Ovary (tissue), 7 donors: ENCODE measurements at regions not wholly inside any gene's neighbourhood (a gene's known extent, or its start where the extent isn't known, plus 50 kb on each side); places are given as distances from the start of the nearest gene placed in this dataset.
"Not testable (repeated sequence)": the region's sequence is repeated elsewhere in the genome, so short reads cannot be mapped to it uniquely, and the experiment has no call there.

Experiments used
- DNase-seq, 5 donors: peaks; one replicate each; pipeline ENCODE4 v3.0.0-alpha.2; 2019 to 2020
- H3K27ac ChIP-seq, 2 donors: fragments of 200-600 bp; one replicate each; pipeline versions ENCODE4 v1.5.1 to v1.8.0; 2019 to 2022
- H3K27me3 ChIP-seq: fragments of 200-600 bp; one replicate; pipeline ENCODE4 v1.8.0; 2022
- H3K36me3 ChIP-seq: fragments of 200-600 bp; sonication (generic); one replicate; pipeline ENCODE4 v1.5.1; 2019
- H3K4me1 ChIP-seq: one replicate; pipeline ENCODE4 v1.8.1; 2013; ENCODE audit warnings: mild to moderate bottlenecking, moderate library complexity; ENCODE audit not compliant: insufficient read depth
- H3K4me3 ChIP-seq: fragments of 200-600 bp; sonication (generic); one replicate; pipeline ENCODE4 v1.5.1; 2017
- H3K9me3 ChIP-seq, 2 donors: fragments of 200-600 bp in 1 of 2; sonication (generic) in 1 of 2; one replicate each; pipeline versions ENCODE4 v1.5.1 to v1.8.1; 2013 to 2019; ENCODE audit warnings: mild to moderate bottlenecking in 1 of 2, moderate library complexity in 1 of 2
- POLR2A ChIP-seq: fragments of 450-650 bp; IDR thresholded peaks from one replicate; pipeline ENCODE4 v1.6.1; 2017; ENCODE audit warnings: antibody characterized with exemption, mild to moderate bottlenecking, moderate library complexity
- WGBS, 3 donors: extraction: QIAGEN DNeasy Blood & Tissue Kit in 1 of 3; methylation state at CpG; one replicate each; pipeline versions ENCODE4 v1.1.5 to v1.1.7; 2013 to 2017; 5-methylcytosine and 5-hydroxymethylcytosine counted together
- intact Hi-C, 4 donors: fragments of 100-400 bp; cut with DNase I; formaldehyde crosslinking; loops; one replicate each; pipeline versions ENCODE4 v1.11.0 to v1.15.1; 2022 to 2023
- TF ChIP-seq, protein P1 (sequence below), 3 donors: fragments of 450-650 bp in 2 of 3; fragments of 200-600 bp in 1 of 3; IDR thresholded peaks; one replicate each; pipeline versions ENCODE4 v1.5.1 to v1.8.0; 2016 to 2022; ENCODE audit warnings: antibody characterized with exemption in 3 of 3, mild to moderate bottlenecking in 1 of 3
- donor health status: DM: no; HTN: no; CAD: no; lungs with moderate emphysema.
- donor health status: DM: no; HTN: no; CAD: no.
- donor health status: Bipolar disorder and iron deficiency.
- donor health status: DM: no; HTN: no; CAD: no.
- donor health status: DM: yes; HTN: yes; CAD: no.

DNA sequence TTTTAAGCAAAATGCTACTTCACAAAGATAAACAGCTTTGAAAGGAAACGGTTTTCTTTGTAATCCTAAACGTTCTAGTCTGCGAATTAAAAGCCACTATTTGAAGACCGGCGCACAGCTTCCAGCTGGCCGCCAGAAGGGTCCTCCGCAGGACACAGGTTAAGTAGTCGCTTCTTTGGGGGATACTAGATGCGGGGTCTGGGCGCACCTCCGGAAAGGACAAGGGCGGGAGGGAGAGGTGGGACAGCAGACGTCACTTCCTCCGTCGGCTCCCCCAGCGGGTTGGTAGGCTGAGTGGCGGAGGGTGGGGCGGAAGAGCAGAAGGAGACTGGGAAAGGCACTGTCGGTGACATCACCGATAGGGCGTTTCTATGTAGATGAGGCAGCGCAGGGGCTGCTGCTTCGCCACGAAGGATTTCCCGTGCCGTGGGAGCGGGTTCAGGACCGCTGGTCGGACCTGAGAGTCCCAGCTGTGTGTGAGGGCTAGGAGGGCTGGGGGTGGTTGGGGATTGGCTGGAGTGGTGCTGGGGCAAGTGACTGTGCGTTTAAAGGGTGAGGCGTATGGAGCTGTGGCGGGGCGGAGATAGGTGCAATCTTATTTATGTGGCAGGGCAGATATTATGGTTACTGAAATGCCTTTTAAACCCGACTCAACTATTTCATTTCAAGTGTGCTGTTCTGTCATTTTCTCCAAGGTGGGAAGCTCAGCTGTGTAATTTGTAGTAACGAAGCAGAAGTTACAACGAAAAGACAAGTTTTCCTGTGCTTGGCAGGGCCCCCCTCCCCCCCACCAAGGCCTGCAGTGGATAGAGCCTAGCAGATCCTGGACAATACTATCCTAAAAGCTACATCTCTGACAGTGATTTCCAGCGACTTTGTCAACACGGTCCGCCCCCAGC is 158.3 kb upstream of the NOTCH2NLA start:
- H3K4me1 ChIP-seq, H3K27me3 ChIP-seq, H3K36me3 ChIP-seq, H3K9me3 ChIP-seq, intact Hi-C loops: not testable (repeated sequence)
- peak overlapping the region; percentile 83 to 92 for H3K27ac ChIP-seq
- WGBS, 3 donors: 0 to 2% (median 1%) methylated on average over 21 to 30 of the region's 39 CpGs
- peak; percentile 56 to 86 (median 71) for DNase-seq
- peak; percentile 58 for TF ChIP-seq POLR2A
- peak overlapping the region; percentile 39 for H3K4me3 ChIP-seq

DNA sequence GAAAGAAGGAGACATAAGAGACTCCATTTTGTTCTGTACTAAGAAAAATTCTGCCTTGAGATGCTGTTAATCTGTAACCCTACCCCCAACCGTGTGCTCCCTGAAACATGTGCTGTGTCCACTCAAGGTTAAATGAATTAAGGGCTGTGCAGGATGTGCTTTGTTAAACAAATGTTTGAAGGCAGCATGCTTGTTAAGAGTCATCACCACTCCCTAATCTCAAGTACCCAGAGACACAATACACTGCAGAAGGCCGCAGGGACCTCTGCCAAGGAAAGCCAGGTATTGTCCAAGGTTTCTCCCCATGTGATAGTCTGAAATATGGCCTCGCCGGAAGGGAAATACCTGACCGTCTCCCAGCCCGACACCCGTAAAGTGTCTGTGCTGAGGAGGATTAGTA is 152.4 kb upstream of the NOTCH2NLA start:
- H3K4me1 ChIP-seq, H3K27ac ChIP-seq, H3K4me3 ChIP-seq, H3K9me3 ChIP-seq, H3K36me3 ChIP-seq, intact Hi-C loops, DNase-seq, H3K27me3 ChIP-seq: not testable (repeated sequence)
- WGBS, 3 donors: 25 to 31% (median 26%) methylated on average over 2 to 4 of the region's 7 CpGs

DNA sequence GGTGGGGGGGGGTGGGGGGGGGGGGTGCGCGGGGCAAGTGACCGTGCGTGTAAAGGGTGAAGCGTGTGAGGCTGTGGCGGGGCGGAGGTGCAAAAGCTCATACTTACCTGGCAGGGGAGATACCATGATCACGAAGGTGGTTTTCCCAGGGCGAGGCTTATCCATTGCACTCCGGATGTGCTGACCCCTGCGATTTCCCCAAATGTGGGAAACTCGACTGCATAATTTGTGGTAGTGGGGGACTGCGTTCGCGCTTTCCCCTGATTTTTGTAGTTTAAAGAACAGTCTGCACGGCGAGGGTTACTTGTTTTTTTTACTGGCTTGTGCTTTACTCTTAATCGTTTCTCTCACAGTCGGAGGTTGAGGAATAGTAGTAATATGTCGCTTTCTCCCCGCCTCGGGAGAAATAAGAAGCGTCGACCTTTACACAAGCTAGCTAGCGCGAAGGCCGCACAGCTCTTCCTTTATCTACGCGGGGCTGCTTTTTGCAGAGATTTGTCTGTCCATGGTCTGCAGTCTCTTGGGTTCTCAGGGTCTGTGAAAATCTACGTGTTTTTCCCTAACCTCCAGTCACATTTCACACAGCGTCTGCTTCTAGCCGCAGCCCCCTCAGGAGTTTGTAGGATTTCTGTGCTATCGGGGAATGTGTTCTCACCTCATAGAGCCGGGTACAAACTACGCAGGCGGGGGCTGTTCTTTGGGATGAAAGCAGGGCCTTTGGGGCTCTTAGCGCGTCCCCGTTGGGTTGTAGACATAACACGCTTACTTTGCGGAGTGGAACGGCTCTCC is 148.1 kb upstream of the NOTCH2NLA start:
- H3K36me3 ChIP-seq, H3K4me1 ChIP-seq, H3K9me3 ChIP-seq, intact Hi-C loops, H3K27me3 ChIP-seq: not testable (repeated sequence)
- DNase-seq: peak; percentile 72 to 84 (median 80)
- peak overlapping the region; percentile 32 for H3K4me3 ChIP-seq
- WGBS, 3 donors: 0 to 1% (median 0%) methylated on average over 28 to 38 of the region's 42 CpGs
- H3K27ac ChIP-seq: peak overlapping the region; percentile 63 to 89
- TF ChIP-seq POLR2A: peak; percentile 90

DNA sequence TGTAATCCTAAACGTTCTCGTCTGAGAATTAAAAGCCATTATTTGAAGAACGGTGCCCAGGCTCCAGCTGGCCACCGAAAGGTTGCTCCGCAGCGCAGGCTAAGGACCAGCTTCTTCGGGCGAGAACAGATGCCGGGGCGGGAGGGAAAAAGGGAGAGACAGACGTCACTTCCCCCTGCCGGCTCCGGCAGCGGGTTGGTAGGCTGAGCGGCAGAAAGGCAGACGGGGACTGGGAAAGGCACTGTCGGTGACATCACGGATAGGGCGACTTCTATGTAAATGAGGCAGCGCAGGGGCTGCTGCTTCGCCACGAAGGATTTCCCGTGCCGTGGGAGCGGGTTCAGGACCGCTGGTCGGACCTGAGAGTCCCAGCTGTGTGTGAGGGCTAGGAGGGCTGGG is 147.5 kb upstream of the NOTCH2NLA start:
- H3K27ac ChIP-seq: peak overlapping the region in 1 of 2 donors; percentile 89
- intact Hi-C loops, H3K27me3 ChIP-seq, H3K9me3 ChIP-seq, H3K36me3 ChIP-seq, H3K4me1 ChIP-seq: not testable (repeated sequence)
- H3K4me3 ChIP-seq: peak overlapping the region; percentile 34
- peak; percentile 85 to 90 (median 88) for DNase-seq
- TF ChIP-seq POLR2A: peak; percentile 12
- WGBS, 3 donors: 0 to 1% (median 1%) methylated on average over 13 to 27 of the region's 27 CpGs

DNA sequence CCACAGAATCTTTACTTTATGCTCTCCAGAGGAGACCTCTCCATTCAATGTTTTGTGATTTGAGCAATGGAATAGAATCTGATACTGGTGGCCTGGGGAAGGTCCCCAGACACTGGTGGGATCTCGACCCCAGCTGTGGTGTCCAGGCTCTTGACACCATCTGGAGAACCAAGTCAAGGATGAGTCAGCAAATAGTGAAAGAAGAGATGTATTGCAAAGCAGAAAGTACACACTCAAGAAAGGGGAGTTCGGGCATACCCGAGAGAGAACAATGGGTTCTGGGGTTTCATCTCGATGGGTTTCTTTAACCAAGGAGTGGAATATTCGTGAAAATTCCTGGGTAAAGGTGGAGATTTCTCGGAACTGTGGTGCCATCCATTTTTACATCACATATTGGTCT is 146.3 kb upstream of the NOTCH2NLA start:
- intact Hi-C loops, H3K27me3 ChIP-seq: not testable (repeated sequence)
- 94 to 98% (median 96%) methylated on average over 6 of the region's 6 CpGs for WGBS, 3 donors

DNA sequence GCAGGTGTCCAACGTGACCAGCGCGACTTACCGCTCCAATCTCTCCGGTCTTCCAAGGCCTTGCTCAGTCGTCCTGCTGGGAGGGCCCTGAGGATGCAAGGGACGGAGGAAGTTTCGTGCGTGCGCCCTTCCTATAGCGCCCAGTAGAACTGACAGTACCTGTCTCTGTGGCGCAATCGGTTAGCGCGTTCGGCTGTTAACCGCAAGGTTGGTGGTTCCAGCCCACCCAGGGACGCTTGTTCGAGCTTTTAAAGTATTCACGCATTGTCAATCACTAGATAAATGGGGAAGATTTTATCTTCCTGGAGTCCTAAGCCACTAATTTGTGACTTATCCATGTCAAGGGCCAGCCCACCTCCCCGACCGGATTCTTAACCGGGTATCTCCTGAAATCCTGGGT is 141.1 kb upstream of the NOTCH2NLA start:
- TF ChIP-seq, protein P1, sequence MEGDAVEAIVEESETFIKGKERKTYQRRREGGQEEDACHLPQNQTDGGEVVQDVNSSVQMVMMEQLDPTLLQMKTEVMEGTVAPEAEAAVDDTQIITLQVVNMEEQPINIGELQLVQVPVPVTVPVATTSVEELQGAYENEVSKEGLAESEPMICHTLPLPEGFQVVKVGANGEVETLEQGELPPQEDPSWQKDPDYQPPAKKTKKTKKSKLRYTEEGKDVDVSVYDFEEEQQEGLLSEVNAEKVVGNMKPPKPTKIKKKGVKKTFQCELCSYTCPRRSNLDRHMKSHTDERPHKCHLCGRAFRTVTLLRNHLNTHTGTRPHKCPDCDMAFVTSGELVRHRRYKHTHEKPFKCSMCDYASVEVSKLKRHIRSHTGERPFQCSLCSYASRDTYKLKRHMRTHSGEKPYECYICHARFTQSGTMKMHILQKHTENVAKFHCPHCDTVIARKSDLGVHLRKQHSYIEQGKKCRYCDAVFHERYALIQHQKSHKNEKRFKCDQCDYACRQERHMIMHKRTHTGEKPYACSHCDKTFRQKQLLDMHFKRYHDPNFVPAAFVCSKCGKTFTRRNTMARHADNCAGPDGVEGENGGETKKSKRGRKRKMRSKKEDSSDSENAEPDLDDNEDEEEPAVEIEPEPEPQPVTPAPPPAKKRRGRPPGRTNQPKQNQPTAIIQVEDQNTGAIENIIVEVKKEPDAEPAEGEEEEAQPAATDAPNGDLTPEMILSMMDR (IDR thresholded peaks at IDR 0.05): peak in 1 of 3 donors; percentile 16
- H3K9me3 ChIP-seq, H3K27me3 ChIP-seq, H3K36me3 ChIP-seq, intact Hi-C loops, H3K4me1 ChIP-seq: not testable (repeated sequence)
- 1 to 2% (median 1%) methylated on average over 15 to 20 of the region's 23 CpGs for WGBS, 3 donors
- peak overlapping the region; percentile 9 for H3K4me3 ChIP-seq
- H3K27ac ChIP-seq: peak overlapping the region in 1 of 2 donors; percentile 59
- DNase-seq: peak; percentile 47 to 74 (median 63)

More for the DNA sequence above, 146.3 kb upstream of the NOTCH2NLA start:
- not testable (repeated sequence) for DNase-seq, H3K4me1 ChIP-seq, H3K36me3 ChIP-seq, H3K9me3 ChIP-seq, H3K4me3 ChIP-seq, H3K27ac ChIP-seq

DNA sequence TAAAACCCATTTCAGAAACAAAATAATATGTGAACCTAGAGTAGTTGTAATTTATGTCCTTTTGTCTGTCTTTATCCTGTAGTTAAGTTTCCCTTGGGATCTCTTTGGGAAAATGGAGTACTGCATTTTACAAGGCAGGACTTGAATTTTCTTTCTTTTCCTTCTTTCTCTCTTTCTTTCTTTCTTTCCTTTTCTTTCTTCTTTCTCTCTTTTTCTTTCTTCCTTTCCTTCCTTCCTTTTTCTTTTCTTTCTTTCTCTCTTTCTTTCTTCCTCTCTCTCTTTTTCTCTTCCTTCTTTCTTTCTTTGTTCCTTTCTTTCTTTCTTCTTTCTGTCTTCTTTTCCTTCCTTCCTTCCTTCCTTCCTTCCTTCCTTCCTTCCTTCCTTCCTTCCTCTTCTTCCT is 126.6 kb upstream of the NOTCH2NLA start:
- DNase-seq, H3K27ac ChIP-seq, H3K27me3 ChIP-seq, H3K9me3 ChIP-seq, H3K4me3 ChIP-seq, H3K36me3 ChIP-seq, intact Hi-C loops, H3K4me1 ChIP-seq: not testable (repeated sequence)

DNA sequence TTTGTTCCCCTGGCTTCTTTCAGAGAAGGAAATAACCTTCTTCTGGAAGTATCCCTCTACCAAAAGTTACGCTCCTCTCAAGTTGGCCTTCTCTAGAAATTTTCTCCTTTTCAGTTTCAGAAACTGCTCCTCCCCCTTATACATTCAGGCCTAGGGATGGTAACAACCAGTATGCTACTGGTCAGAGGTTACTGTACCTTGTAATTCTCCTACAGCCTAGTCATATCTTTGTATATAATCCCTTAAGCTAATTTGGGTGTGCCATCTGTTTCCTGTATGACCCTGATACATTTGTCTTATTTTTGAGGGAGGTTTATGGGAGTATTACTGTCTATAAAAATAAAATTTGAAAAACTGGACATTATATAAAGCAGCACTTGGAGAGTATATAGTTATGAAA is 98.0 kb upstream of the NOTCH2NLA start:
- H3K9me3 ChIP-seq, H3K27ac ChIP-seq, DNase-seq, H3K27me3 ChIP-seq, H3K36me3 ChIP-seq, H3K4me3 ChIP-seq, H3K4me1 ChIP-seq, intact Hi-C loops: not testable (repeated sequence)
- WGBS, 3 donors: 77 to 100% methylated on average over 1 of the region's 1 CpG; no CpG with 5 or more reads in 1 of the 3 donors

DNA sequence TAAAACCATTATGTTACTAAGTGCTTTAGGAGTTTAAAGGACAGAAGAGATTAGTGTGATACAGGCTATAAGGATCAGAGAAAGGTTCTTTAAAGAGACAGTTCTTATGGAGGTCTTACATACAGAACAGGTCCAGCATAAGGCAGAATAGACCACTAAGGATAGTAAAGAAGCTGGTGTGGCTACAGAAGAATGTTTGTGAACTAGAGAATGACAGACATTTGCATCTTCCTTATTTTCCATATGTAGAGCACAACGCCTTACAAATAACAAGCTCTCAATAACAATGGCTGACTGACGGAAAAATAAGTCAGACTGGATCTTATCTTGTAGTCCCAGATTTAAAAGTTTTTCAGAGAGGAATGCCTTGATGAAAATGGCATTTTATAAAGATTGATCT is 95.6 kb upstream of the NOTCH2NLA start:
- 89 to 96% (median 90%) methylated on average over 1 to 2 of the region's 2 CpGs for WGBS, 3 donors
- H3K4me3 ChIP-seq, H3K27ac ChIP-seq, H3K36me3 ChIP-seq, H3K4me1 ChIP-seq, intact Hi-C loops, DNase-seq, H3K9me3 ChIP-seq, H3K27me3 ChIP-seq: not testable (repeated sequence)

DNA sequence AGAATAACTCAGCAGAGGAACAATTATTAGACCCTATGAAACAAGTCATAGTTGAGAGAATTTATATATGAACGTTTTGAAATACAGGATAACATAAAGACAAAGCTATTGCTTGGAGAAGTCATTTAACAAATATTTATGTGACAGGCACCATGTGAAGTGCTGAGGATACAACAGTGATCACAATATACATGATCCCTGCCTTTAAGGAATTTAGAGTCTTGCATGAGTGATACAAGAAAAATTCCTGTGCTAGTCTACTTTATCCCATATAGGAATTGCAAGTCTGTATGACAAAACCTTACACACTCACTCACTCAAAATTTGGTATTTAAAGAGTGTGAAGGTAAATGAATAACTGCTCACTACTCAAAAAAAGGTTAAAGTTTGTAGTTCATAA is 94.5 kb upstream of the NOTCH2NLA start:
- intact Hi-C loops: not testable (repeated sequence)
- 71% methylated on average over 1 of the region's 1 CpG; no CpG with 5 or more reads in 2 of the 3 donors for WGBS, 3 donors

More for the DNA sequence above, 94.5 kb upstream of the NOTCH2NLA start:
- not testable (repeated sequence) for H3K36me3 ChIP-seq, H3K4me3 ChIP-seq, H3K4me1 ChIP-seq, H3K27ac ChIP-seq, DNase-seq, H3K9me3 ChIP-seq, H3K27me3 ChIP-seq
